Lower leg skin (tissue), 4 donors: ENCODE measurements at regions not wholly inside any gene's neighbourhood (a gene's known extent, or its start where the extent isn't known, plus 50 kb on each side); places are given as distances from the start of the nearest gene placed in this dataset.

ENCODE experiments used
- DNase-seq, 2 donors: peaks; one replicate each; pipeline ENCODE4 v3.0.0-alpha.2; 2019; ENCODE audit warnings: low spot score in 2 of 2
- H3K4me3 ChIP-seq: fragments of 200-600 bp; sonication (generic); 2 replicates; pipeline ENCODE4 v1.5.1; 2017; ENCODE audit warnings: mild to moderate bottlenecking, low read depth; ENCODE audit not compliant: poor library complexity, severe bottlenecking
- POLR2A ChIP-seq, 2 donors: fragments of 450-650 bp; IDR thresholded peaks; one replicate each; pipeline ENCODE4 v1.6.1; 2016 to 2017; ENCODE audit warnings: antibody characterized with exemption in 2 of 2, mild to moderate bottlenecking in 1 of 2, moderate library complexity in 1 of 2
- WGBS, 2 donors: methylation state at CpG; one replicate each; pipeline ENCODE4 v1.1.5; 2018; 5-methylcytosine and 5-hydroxymethylcytosine counted together
- intact Hi-C: fragments of 100-400 bp; cut with DNase I; formaldehyde crosslinking; loops from one replicate; pipeline ENCODE4 v1.15.0; 2023; ENCODE audit warnings: low total_unique reads
- TF ChIP-seq, protein P1 (sequence below), 3 donors: fragments of 450-650 bp; IDR thresholded peaks; one replicate each; pipeline ENCODE4 v1.5.1; 2016; ENCODE audit warnings: antibody characterized with exemption in 3 of 3, mild to moderate bottlenecking in 3 of 3, moderate library complexity in 2 of 3

- intact Hi-C loops = no loop called here
- 49 to 52% methylated on average over 6 of the region's 6 CpGs for WGBS, 2 donors
- DNase-seq = no peak
- no peak overlapping the region for H3K4me3 ChIP-seq
- no peak for TF ChIP-seq POLR2A (IDR thresholded peaks at IDR 0.05)
- TF ChIP-seq, protein P1, sequence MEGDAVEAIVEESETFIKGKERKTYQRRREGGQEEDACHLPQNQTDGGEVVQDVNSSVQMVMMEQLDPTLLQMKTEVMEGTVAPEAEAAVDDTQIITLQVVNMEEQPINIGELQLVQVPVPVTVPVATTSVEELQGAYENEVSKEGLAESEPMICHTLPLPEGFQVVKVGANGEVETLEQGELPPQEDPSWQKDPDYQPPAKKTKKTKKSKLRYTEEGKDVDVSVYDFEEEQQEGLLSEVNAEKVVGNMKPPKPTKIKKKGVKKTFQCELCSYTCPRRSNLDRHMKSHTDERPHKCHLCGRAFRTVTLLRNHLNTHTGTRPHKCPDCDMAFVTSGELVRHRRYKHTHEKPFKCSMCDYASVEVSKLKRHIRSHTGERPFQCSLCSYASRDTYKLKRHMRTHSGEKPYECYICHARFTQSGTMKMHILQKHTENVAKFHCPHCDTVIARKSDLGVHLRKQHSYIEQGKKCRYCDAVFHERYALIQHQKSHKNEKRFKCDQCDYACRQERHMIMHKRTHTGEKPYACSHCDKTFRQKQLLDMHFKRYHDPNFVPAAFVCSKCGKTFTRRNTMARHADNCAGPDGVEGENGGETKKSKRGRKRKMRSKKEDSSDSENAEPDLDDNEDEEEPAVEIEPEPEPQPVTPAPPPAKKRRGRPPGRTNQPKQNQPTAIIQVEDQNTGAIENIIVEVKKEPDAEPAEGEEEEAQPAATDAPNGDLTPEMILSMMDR (IDR thresholded peaks at IDR 0.05) = no peak
Observed at GRCh38 chr14:104513641-104514046, 65.9 kb upstream of the C14orf180 start.

DNA sequence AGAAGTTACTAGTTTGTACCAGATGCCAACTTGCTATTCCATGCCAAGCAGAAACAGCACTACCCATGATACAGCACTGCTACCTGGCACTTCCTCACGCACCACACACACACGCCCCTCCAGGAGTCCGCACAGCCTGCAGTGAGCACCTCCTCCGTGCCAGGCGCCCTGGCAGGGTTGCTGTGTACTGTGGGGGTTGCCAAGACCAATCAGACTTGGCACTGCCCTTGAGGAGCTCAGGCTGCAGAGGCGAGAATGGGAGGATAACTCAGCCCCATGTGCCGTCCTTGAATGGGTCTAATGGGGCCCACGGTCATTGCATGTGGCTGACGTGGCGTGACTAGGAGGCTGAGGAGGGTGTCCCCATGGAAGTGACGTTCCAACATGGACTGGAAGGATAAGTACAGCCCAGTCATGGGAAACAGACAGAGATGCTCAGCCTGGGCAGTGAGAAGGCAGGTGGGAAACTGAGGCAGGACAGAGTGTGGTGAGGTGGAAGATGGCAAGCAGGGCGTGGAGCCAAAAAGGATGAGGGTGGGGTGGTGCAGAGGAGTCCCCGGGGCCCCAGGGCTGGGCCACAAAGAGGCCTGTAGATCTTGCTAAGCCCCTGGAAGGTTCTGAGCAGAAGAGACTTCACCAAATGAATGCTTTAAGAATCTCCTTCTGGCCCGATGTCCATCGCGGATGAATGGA lies 65.3 kb upstream of the C14orf180 start:
- intact Hi-C loops = no loop called here
- no peak for DNase-seq
- H3K4me3 ChIP-seq = no peak overlapping the region
- WGBS, 2 donors = 37 to 48% methylated on average over 14 to 15 of the region's 16 CpGs
- no peak for TF ChIP-seq POLR2A (IDR thresholded peaks at IDR 0.05)
- TF ChIP-seq, protein P1 (IDR thresholded peaks at IDR 0.05) = no peak

DNA sequence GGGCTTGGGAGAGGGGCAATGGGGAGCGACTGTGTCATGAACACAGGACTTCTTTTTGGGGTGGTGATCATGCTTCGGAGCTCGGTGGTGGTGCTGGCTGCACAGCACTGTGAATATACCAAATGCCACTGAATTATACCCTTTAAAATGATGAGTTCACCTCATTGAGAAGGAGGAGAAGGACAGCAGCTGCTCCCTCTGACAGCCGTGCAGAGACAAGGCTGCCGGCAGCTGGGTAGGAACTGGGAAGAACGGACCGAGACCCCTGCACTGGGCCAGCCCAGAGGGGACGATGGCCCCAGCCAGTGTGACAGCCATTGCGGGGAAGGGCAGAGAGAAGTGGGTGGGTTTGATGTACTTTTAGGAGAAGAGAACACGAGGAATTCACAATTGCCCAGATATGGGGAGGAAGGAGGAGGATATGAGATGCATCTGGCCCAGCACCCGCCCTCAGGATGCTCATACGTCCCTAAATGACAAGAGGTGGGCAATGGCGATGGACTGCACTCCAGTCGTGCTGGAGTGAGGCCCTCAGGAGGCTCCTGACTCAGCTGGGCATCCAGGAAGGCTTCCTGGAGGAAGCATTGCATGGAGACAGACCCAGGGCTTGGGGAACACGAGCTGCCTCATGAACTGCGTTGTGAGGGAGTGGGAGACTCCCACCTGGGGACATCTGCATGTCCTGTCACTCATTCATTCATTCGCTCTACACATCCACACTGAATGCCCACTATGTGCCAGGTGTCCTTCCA lies 64.3 kb upstream of the C14orf180 start:
- intact Hi-C loops = no loop called here
- WGBS, 2 donors = 81 to 83% methylated on average over 17 of the region's 17 CpGs
- DNase-seq = no peak
- TF ChIP-seq, protein P1 (IDR thresholded peaks at IDR 0.05) = no peak
- no peak for TF ChIP-seq POLR2A (IDR thresholded peaks at IDR 0.05)
- H3K4me3 ChIP-seq = no peak overlapping the region

DNA sequence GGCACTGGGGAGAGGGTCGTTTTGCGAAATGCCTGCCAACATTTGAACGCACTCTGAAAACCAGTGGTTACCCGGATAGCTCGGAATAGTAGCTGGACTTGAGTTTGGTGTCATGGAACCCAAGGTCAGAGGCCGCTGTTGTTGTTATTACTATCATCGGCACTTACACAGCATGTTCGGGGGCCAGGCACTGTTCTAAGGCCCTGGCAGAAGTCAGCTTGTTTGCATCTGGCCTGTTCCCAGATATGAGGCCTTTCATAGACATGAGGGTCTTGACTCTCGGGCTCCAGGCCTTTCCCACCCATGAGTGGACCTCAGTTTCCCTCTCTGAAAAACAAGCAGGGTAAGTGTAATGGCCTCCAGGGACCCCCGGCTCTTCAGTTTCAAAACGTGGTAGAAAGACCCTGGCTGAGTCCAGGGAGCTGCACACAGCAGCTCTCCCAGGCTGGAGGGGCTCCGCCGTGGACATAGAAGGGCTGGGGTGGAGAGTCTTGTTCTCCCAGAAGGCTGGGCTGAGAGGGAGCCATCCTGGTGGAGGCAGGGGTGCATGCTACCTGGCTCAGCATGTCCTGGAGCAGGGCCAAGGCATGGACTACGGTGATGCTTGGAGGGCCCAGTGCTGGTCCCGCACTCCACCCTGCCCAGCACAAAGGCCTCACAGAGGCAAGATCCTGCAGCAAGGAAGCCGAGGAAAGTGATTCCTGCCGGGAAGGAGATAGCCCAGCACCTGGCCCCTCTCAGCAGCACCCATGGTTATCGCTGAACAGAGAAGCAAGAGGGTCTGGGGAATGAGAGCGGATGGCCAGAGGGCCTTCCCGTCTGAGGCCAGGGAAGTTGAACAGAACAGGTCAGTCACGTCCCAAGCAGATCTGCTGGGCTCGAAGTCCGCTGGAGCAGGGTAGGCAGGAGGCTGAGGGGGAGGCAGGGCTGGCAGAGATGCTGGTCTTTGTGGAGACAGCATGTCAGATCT lies 63.5 kb upstream of the C14orf180 start:
- H3K4me3 ChIP-seq = no peak overlapping the region
- no peak for DNase-seq
- TF ChIP-seq POLR2A (IDR thresholded peaks at IDR 0.05) = no peak
- TF ChIP-seq, protein P1 (IDR thresholded peaks at IDR 0.05) = no peak
- intact Hi-C loops = no loop called here
- WGBS, 2 donors = 87% methylated on average over 23 of the region's 23 CpGs

GRCh38 chr14:104516906-104517305 lies 62.7 kb upstream of the C14orf180 start:
- intact Hi-C loops = no loop called here
- TF ChIP-seq, protein P1 (IDR thresholded peaks at IDR 0.05) = no peak
- no peak for TF ChIP-seq POLR2A (IDR thresholded peaks at IDR 0.05)
- 39 to 41% methylated on average over 8 of the region's 8 CpGs for WGBS, 2 donors
- no peak overlapping the region for H3K4me3 ChIP-seq
- DNase-seq = no peak
